G401.6 (cell line): ENCODE measurements at regions not wholly inside any gene's neighbourhood (a gene's known extent, or its start where the extent isn't known, plus 50 kb on each side); places are given as distances from the start of the nearest gene placed in this dataset.
"Not testable (repeated sequence)": the region's sequence is repeated elsewhere in the genome, so short reads cannot be mapped to it uniquely, and the experiment has no call there.

Experiments used
- FAIRE-seq: peaks from 2 replicates; lab custom pipeline; 2012; peaks lifted over from hg19 to GRCh38; lab: Jason Lieb, UNC

- FAIRE-seq, result no peak
These were observed 647.6 kb downstream of the TNS3 start for GRCh38 chr7:46934198-46934825.

GRCh38 chr7:46933596-46933995 lies 648.3 kb downstream of the TNS3 start:
- FAIRE-seq, result no peak

- FAIRE-seq, result no peak
These were observed 649.1 kb downstream of the TNS3 start for GRCh38 chr7:46932676-46933424.

GRCh38 chr7:46932306-46932675 lies 649.6 kb downstream of the TNS3 start:
- FAIRE-seq, result no peak

- FAIRE-seq, result no peak
These were observed 651.5 kb downstream of the TNS3 start for GRCh38 chr7:46930366-46930765.

- no peak for FAIRE-seq
These were observed 652.6 kb downstream of the TNS3 start for GRCh38 chr7:46929359-46929758.

- FAIRE-seq, result no peak
These were observed 653.2 kb downstream of the TNS3 start for GRCh38 chr7:46928719-46929118.

GRCh38 chr7:46927131-46927810 lies 654.6 kb downstream of the TNS3 start:
- FAIRE-seq, result no peak

GRCh38 chr7:46916581-46916980 lies 665.3 kb downstream of the TNS3 start:
- no peak for FAIRE-seq

GRCh38 chr7:46912692-46913091 lies 669.2 kb downstream of the TNS3 start:
- no peak for FAIRE-seq

- FAIRE-seq, result no peak
These were observed 672.3 kb downstream of the TNS3 start for GRCh38 chr7:46909601-46910051.

GRCh38 chr7:46908770-46909169 lies 673.1 kb downstream of the TNS3 start:
- FAIRE-seq, result no peak

GRCh38 chr7:46904523-46904922 lies 677.4 kb downstream of the TNS3 start:
- FAIRE-seq, result not testable (repeated sequence)

GRCh38 chr7:46902463-46902862 lies 679.4 kb downstream of the TNS3 start:
- FAIRE-seq, result no peak

- FAIRE-seq, result no peak
These were observed 681.3 kb downstream of the TNS3 start for GRCh38 chr7:46900312-46901263.

- FAIRE-seq, result no peak
These were observed 684.5 kb downstream of the TNS3 start for GRCh38 chr7:46897381-46897780.

GRCh38 chr7:46886669-46887374 lies 695.1 kb downstream of the TNS3 start:
- no peak for FAIRE-seq

- FAIRE-seq, result no peak
These were observed 696.7 kb downstream of the TNS3 start for GRCh38 chr7:46885167-46885566.

GRCh38 chr7:46881507-46882127 lies 700.3 kb downstream of the TNS3 start:
- FAIRE-seq, result no peak

- no peak for FAIRE-seq
These were observed 701.3 kb downstream of the TNS3 start for GRCh38 chr7:46880508-46881196.

- FAIRE-seq, result no peak
These were observed 702.1 kb downstream of the TNS3 start for GRCh38 chr7:46879783-46880182.
